Stimulated activated CD8-positive, alpha-beta memory T cell treated with anti-CD3 and anti-CD28 coated beads, Interleukin-12 subunit alpha, Interleukin-12 subunit beta, amount 100 ng/mL, for 4 hours (primary cell): ENCODE measurements at regions not wholly inside any gene's neighbourhood (a gene's known extent, or its start where the extent isn't known, plus 50 kb on each side); places are given as distances from the start of the nearest gene placed in this dataset.
"Not testable (repeated sequence)": the region's sequence is repeated elsewhere in the genome, so short reads cannot be mapped to it uniquely, and the experiment has no call there.

Source experiments
- DNase-seq: peaks from one replicate; pipeline ENCODE4 v3.0.0-alpha.2; 2020; ENCODE audit warnings: low read depth

DNA sequence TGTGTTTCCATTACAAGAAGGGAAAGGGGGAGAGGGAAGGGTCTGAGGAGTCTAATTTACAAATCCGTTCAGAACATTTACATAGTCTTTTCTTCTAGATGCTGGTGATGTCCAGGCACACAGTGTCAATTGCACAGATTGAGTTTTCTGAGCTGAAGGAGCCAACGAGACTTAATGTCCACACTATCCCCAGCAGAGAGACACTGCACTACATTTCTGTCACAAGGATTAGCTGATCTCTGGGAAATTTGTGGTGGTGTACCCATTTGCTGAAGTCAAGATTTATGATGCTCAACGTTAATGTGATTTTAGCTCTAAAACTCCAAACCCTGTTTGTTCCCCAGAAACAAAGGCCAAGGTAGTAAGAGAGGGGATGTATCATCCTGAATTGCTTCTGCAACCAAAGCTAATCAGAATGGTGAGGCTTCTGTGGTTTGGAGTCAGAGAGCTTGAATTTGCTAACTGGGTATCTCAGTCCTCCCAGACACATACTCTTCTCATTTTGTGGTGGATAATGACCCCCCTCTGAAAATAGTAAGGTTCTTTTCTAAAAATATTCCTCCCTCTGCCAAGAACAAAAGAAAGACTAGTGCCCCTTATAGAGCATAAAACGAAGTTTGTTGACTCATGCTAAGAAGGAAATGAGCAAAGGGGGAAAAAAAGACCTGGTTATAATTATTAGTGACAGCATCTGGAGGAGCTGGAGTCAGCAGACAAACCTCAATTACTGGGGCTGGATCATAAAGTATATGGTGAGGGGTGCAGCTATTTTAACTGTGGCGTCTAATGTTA is 416.9 kb downstream of the PSAT1 start:
- DNase-seq = no peak

DNA sequence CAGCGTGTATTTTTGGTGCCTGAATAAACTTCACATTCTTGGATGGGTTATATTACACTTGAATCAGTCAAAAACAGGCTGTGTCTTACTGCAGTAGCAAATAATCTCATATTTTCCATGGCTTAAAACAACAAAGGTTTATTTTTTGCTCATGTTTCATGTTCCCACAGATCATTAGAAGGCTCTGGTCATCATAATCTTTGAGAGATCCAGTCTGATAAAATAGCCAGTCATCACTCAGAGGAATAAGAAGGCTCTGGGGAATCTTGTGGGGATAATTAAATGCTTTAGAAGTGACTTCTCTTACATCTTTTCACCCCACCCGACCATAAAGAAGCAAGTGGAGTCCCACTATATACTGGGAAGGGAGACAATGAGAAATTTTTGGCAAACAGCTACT is 417.7 kb downstream of the PSAT1 start:
- DNase-seq = no peak

DNA sequence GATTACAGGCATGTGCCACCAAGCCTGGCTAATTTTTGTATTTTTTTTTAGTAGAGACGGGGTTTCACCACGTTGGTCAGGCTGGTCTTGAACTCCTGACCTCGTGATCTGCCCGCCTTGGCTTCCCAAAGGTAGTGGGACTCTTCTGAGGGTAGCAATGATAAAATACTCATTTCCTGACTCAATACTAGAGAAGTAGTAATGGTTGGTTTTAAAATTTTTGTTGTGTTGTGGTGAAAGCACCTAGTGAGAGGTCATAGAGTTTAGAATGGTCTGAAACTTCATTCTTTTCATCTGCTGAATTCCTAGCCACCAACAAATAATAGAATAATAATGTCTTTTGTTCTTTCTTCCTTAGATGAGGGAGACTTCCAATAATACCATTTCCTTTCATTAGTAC is 422.1 kb downstream of the PSAT1 start:
- DNase-seq = not testable (repeated sequence)

DNA sequence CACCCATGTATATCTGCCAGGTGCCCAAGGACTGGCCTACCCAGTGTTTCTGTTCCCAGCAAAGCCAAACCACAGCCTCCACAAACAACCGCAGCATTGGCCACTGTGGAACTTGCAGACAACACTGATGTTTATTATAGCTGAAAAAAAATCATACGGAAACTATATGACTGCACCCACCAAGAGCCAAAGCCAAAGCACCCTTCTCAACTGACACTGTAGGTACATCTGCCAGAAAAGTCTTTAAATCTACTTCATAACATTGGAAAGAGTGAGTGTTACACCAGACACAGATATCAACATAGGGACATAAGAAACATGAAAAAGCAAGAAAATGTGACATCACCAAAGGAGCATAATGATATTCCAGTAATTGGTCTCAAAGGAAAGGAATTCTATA is 428.0 kb downstream of the PSAT1 start:
- no peak for DNase-seq

DNA sequence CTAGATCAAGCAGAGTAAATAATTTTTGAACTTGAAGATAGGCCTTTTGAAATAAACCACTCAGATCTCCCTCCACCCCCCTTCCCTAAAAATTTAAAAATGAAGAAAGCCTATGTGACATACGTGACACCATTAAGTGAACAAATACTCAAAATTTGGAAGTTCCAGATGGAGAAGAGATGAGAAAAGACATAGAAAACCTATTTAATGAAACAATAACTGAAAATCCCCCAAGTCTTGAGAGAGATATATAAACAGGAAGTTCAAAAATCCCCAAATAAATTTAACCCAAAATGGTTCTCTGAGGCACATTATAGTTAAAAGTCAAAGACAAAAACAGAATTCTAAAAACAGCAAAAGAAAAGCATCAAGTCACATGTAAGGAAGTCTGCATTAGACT is 428.6 kb downstream of the PSAT1 start:
- no peak for DNase-seq

DNA sequence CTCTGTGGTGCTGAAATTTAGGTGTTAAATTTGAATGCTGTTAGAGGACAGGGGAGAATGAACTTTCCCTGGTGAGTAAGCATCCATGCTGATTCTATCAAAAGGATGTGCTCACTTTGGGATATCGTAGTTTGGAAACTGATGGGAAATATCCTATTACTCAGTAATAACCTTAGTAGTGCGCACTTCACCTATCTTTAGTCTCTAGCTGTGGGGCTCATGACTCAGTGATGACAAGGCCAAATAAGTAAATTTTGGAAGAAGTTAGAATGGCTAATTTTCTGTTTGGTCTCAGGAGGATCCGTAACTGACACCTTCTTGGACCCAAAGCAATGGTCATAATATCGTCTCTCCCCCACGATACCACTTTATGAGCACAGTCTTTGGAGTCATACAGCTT is 448.4 kb downstream of the PSAT1 start:
- DNase-seq = no peak

DNA sequence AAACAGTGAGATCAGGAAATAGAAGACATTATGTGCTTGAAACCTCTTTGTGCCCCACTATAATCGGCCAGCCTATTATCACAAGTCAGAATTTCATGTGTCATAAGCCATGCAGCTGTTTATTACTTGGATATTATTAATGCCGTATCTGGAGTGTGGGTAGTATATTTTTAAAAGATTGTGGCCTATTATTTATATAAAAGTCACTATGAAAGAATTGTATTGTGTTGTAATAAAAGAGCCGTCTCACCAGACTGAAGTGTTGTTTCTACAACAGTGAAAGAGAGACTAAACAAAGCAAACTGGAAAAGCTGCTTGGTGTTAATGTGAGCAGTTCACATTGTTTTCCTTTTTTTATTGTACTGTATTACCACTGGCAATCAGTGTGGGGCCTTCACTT is 449.1 kb downstream of the PSAT1 start:
- no peak for DNase-seq

DNA sequence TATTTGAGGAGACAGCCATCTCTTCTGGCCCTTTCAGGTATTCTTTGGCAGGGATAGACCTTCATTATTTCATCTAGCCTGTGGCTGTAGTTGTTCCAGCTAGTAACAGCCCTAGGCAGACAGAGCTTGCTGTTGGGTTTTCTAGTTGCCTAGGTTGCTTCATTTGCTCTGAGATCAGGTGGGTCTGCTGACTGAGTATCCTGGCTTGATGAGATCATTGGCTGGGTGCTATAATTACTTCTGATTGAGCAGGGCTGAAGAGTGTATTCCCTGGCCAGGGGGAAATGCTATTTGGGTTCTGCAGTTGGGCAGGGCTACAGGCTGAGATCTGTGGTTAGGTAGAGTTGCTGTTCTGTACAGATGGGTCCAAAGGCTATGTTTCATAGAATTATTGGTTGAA is 456.1 kb downstream of the PSAT1 start:
- no peak for DNase-seq

DNA sequence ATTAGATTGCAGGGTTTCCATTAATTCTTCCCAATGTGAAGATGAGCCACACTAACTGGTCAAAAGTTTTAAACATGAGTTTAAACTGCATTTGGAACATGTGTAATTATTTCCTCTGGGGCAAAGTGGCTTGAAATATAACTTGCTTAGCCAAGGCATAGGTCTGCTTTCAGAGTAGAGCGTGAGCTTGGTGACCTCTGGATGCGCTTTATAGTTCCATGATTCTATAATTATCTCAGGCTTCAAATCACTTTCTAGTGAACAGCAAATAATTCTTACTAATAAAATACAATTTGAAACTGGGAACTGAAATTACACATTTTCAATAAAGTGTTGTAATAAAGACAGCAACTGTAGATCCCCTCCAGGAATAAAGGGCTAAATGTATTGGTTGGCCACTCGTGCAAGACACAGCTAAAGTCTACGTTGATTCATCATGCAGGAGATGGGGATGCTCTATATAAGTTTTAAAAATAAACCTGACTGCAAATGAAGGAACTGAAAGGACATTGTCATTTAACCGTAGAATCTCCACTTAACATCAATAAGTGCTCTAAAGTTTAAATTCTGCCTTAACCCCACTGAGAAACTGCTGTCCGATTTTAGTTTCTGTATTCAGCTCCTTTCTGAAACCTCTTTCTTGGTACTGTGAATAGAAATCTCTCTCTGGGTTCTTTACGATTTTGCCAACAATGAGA is 460.0 kb downstream of the PSAT1 start:
- no peak for DNase-seq

DNA sequence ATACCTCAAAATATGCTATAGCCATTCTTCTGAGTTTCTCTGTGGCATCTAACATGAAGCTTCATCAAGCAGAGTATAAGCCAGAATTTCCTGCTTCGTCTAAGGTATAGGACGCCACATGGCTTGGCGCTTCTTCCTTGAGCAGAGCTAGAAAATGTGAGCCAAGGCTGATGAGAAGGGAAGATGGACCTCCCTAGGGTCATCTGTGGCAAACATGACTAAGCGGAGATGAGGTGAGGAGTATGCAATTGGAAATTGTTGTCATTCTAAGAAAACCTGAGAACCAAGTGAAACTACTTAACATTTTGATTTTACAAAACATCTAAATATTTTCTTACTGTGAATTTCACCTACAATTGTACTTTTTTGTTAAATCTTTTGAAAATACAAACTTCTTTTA is 466.5 kb downstream of the PSAT1 start:
- DNase-seq = no peak

DNA sequence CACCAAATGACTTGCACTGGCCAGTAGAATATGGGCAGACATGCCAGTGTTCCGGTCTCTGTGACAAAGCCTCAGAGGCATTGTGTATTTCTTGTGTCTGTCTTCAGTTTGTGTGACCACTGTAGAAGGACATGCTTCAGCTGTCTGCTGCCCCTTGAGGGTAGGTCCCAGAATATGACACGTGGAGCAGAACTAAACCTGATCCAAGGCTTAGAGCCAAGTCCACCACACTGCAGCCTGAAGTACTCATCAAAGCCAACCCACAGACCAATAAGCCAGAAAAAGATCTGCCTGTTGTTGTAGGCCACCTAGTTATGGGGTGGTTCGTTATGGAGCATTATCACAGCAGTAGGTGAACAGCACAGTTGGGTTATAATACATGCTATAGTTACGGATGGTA is 468.9 kb downstream of the PSAT1 start:
- DNase-seq = no peak

DNA sequence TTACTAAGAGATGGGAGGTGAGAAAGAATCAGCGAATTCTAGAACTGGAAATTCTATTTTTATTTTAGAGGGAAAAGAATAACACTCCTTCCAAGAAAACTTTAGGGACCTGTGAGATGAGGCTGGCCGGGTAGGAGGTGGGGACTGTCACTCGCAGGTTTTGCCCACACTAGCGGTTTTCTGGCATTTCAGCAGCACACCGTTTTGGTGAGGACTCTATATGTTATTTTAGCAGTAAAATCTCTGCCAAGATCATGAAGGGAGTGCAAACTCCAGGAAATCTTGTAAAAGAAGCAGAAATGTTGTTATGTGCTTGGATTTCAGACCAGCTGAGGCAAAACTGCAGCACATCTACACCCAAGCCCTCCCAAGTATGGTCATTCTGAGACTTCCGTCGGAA is 470.6 kb downstream of the PSAT1 start:
- DNase-seq = no peak

DNA sequence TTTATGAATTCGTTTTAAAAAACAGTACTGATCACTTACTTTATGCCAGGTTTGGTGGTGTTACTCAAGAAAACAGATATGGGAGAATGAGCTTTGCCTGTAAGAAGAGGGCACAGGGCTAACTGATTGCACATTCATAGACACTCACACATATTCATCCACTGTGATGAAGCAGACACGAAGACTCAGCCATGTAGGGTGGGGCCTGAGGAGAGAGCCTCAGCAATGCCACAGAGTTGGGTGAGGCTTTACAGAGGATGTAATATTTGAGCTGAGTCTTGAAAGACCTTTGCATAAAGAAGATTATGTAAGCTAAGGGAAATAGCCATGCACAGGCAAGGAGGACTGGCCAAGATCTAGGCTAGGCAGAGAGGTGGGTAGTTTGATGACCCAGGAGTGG is 472.8 kb downstream of the PSAT1 start:
- no peak for DNase-seq

DNA sequence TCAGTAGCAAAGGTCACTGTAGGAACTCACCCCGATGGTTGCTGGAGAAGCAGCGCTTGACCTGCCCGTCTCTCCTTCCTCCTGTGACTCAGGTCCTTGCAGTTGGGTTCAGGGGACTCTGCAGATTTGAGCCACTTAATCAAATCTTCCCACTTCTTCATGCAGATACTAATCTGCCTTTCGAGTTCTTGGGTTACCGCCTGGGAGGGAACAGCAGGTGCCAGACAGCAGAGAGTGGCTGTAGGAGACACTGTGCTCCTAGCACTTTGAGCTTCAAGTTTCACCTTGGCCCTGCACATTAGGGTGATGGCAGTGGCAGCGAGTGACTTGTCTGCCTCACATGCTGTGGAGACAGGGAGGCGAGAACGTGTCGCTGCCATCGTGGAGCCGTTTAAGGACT is 478.3 kb downstream of the PSAT1 start:
- no peak for DNase-seq

DNA sequence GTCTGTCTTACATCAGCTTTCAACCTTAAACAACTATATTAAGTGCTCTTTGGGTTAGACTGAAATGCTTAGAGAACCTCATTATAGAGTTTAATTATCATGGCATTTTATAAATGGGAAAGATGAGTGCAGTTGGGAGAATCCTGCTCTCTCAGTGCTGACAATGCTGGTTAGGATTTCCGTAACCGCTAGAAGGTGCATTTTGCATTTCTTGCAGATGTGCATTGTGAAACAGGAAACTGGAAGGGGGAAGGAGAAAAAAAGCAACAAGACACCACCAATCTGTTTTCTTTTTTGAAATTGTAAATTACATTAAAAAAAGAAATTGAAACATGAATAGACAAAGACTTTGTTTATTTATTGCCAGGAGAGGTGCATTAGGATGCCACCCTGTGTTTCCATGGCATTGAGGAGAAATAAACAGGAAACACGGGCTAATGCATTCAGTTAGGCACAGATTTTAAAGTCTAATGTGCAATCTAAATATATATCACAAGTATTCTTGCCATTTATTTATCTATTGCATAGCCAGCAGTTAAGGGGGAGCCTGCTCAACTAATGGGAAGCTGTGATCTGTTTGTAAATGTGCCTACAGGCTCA is 478.9 kb downstream of the PSAT1 start:
- no peak for DNase-seq

DNA sequence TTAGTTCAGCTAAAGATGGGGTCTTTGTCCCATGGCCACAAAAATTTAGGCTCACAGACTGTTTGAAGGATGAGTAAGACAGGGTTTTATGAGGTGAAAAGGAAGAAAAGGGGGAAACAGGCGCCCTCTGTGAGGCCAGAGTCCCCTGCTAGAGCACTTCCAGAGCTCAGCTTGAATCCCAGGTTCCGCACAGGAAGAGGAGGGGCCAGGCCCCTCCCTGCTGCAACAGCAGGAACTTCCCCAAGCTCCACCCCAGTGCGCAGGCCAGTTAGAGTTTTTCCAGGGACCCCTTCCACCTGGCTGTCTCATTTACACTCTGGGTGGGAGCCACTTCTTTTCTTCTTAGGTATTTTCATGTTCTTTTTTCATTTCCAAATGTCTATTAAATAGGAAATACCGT is 480.8 kb downstream of the PSAT1 start:
- DNase-seq = no peak

DNA sequence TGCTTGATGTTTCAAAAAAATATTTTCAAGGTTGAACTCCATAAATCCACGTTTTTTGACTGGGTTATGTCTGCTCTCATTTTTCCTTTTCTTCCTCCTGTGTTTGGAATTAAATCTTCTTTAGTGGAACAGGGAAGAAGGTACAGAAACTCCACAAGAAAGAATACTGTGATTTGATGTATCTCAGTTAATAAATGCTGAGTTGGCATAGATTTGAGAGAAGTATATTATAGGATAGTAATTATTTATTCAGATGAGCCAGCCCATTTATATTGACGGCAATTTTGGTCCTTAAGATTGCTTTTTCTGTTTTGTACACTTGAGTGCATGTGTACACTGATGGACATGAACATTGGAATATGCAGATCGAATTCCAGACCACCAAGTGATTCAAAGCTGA is 481.4 kb downstream of the PSAT1 start:
- DNase-seq = no peak

DNA sequence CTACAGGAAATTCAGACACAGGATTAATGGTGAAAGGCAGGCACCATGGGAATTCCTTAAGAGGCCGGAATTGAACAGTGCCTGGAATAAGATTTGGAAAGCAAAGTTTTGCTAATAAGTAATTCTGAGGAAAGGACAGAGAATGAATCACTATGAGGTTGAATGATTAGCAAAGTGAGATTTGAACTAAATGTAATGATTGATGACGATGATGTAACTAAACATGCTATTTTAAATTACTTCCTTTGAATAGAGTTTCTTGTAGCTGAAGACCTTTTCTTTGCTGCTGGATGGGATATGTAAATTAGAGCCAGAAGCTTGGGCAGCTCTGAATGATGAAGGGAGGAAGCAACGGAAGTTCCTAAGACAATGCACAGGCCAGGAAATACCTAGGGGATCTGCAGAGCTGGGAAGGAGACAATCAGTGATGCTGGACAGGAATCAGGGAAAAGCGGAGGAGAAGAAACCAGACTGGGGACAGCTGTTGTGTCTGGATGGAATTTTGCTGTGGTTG is 482.0 kb downstream of the PSAT1 start:
- DNase-seq = no peak

DNA sequence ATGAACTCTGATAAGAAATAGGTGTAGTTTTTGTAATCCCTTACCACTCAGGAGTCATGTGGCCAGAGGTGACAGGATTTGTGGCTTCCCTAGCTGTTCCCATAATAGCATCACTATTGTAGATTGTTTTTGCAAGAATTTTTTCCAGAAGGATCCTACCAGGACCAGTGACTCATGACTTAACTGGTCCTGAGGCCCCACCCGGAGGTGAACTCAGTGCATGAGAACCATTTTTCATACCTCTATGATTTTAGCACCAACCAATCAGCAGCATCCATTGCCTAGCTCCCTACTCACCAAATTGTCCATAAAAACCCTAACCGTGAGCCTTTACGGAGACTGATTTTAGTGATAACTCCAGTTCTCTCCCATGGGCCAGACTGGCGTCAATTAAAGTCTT is 484.8 kb downstream of the PSAT1 start:
- no peak for DNase-seq

DNA sequence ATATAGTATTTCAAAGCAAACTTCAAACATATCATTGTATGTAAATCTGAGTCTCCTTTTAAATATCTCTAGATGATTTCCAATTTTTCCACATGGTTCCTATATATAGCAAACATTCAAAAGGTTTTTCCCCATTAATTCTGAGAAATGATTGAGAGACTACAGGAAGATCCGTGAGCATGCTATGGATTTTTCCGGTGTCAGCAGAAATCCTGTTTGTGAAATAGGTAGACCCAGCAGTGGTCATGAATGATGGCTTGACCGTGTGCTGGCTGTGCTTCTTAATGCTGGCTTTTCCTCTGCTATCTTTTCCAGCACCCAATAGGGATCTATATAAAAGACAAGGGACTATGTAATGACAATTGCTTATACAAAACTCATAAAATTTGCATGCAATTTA is 485.3 kb downstream of the PSAT1 start:
- no peak for DNase-seq

DNA sequence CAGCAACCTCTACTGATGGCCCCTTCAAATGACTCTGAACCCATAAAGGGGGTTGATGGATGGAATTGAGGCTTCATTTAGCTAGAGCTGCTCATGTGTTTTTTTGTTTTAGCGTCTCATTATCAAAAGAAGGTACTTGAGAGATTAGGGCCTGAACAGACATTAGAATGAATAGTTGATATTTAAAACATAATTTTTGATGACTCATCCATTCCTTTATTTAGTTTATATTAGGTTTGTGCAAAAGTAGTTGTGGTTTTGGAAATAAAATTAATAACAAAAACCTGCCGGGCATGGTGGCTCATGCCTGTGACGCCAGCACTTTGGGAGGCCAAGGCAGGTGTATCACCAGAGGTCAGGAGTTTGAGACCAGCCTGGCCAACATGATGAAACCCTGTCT is 485.9 kb downstream of the PSAT1 start:
- DNase-seq = no peak

DNA sequence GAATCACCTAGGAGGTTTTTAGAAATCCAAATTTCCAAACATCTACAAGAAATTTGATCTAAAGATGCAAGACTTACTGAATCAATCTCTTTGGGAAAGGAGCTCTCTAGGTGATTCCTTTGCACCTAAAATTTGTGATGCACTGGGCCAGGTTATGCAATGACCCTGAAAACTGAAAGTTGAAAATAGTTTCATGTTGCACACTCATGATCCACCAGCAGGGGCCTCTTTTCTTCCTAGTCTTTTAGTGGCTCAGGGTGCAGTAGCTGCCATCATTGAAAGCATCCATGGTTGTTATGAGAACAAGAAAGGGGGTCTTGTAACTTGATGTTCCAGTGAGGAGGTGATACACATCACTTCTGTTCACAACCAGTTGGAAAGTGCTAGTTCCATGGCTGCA is 486.8 kb downstream of the PSAT1 start:
- no peak for DNase-seq

DNA sequence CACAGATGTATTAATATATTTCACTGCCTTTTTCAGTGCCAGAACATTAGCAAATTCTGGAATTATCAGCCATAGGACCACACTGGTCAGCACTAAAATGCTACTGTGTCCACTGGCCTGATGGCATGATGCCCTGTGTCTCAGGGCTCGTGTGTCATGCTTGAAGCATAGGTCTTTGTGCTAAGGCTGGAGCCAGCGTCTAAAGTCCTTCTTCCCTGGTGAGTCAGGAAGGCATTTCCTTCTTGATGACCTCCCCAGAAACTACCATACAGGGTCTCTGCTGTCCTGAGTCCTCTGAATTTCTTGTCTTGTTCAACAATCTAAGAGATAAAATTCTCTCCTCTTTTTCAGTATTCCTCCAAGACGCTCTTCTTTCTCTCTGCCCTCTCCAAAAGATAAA is 489.9 kb downstream of the PSAT1 start:
- DNase-seq = no peak
